HPDE6-E6E7 (cell line): ENCODE measurements at regions not wholly inside any gene's neighbourhood (a gene's known extent, or its start where the extent isn't known, plus 50 kb on each side); places are given as distances from the start of the nearest gene placed in this dataset.

Source experiments
- DNase-seq: peaks from one replicate; pipeline ENCODE4 v3.0.0; 2011; ENCODE audit warnings: missing footprints; ENCODE audit errors: extremely low spot score

- no peak for DNase-seq
Observed at GRCh38 chr3:56864090-56864489, 62.3 kb upstream of the ARHGEF3 start.

GRCh38 chr3:56862352-56863062 lies 60.8 kb upstream of the ARHGEF3 start:
- DNase-seq: no peak

GRCh38 chr3:56861511-56861910 lies 59.8 kb upstream of the ARHGEF3 start:
- no peak for DNase-seq

- DNase-seq: no peak
Observed at GRCh38 chr3:56860939-56861338, 59.2 kb upstream of the ARHGEF3 start.

GRCh38 chr3:56860351-56860750 lies 58.6 kb upstream of the ARHGEF3 start:
- DNase-seq: no peak

GRCh38 chr3:56858331-56858730 lies 56.6 kb upstream of the ARHGEF3 start:
- DNase-seq: no peak

- no peak for DNase-seq
Observed at GRCh38 chr3:56857178-56857577, 55.4 kb upstream of the ARHGEF3 start.

- DNase-seq: no peak
Observed at GRCh38 chr3:56856752-56857151, 55.0 kb upstream of the ARHGEF3 start.

- DNase-seq: no peak
Observed at GRCh38 chr3:56855856-56856512, 54.2 kb upstream of the ARHGEF3 start.

GRCh38 chr3:56854856-56855611 lies 53.3 kb upstream of the ARHGEF3 start:
- no peak for DNase-seq

- DNase-seq: no peak
Observed at GRCh38 chr3:56851966-56852884, 50.5 kb upstream of the ARHGEF3 start.
